ENCODE measurements at regions not wholly inside any gene's neighbourhood (a gene's known extent, or its start where the extent isn't known, plus 50 kb on each side); places are given as distances from the start of the nearest gene placed in this dataset.

DNA sequence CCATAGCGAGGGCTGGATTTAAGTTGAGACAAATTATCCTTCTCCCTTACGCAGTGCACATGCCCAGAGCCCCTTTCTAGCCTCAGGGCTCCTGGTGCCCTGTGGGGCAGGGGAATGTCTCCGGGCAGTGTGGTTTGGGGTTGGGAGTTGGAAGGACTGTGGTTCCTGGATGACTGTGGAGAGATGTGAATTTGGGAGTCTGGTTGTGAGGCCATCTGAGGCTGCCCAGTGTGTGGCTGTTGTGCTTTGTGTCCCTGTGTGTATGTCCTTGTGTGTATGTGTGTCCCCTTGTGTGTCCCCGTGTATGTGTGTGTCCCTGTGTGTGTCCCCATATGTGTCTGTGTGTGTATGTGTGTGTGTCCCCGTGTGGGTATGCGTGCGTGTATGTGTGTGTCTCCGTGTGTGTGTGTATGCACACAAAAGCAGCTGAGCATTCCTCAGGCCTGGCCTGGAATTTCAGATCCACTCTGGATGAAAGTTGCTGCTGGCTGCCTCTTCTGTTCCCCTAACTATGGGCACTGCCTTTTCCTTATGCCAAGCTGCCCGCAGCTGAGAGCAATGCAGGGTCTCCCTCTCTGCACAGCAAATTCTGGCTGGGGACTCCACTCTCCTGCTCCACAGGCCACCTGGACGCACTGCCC is 65.4 kb downstream of the UBIAD1 start:
- intact Hi-C loops (cut with DNase I): loop anchor here in 6 of 10 donors (5.0 kb wide), 1 partner anchor 304 kb away; no protein-coding TSS in a partner anchor
- H3K27me3 ChIP-seq: peaks cover 0 to 74% (median 30%) of the 10 kb centered on the region in 9 donors

DNA sequence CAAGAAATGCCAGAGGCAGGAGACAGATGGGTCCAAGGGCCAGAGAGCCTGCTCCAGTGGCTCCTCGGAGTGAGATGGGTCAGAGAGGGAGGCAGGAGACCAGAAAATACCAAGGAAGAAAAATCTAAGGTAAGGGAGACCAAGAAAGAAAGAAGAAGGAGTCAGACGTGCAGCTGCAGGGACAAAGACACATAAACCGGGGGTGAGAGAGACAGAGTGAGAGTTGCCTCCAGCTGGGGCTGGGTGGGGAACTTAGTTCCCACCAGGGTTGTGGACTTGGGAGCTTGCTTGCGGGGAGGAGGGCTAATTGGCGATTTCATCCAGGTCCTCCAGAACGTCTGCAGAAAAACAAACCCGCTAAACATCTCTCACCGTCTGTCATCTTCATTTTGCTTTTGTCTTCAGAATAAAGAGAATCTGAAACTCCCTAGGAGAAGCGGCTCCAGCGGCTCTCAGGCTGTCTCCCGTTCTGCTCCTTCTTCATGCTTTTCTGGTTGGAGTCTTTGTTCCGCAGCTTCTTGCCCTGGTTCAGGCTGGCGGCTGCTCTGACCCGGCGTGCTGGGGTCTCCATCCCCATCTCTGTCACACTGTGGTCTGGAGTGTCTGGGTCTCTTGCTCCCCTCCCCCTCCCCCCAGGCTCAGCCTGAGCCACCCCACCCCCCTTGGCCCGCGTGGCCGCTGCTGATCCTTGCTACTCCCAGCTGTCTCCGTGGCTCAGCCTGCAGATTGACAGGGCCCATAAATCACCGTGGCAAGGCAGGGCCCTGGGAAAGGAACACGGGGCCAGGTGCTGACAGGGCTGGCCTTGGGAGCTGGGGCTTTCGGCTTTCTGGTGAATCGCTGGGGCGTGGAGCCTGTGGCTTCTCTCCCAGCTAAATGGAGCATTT is 66.6 kb downstream of the UBIAD1 start:
- Histone ChIP-seq H3K4me3 (no peak overlapping the region), H3K4me1 (no peaks in the 10 kb centered on the region), H3K36me3 (no peaks in the 10 kb centered on the region), H3K27ac (no peak overlapping the region), H3K27me3 (peaks cover 0 to 79% (median 30%) of the 10 kb centered on the region in 9 donors), H3K9me3 (no peaks in the 10 kb centered on the region)
- ATAC-seq: no peak
- 11 to 20% (median 17%) methylated on average over 24 of the region's 24 CpGs for whole genome bisulfite sequencing, 4 donors
- TF ChIP-seq CTCF (IDR thresholded peaks at IDR 0.05) (no peak), POLR2A (IDR thresholded peaks at IDR 0.05) (no peak)
- intact Hi-C loops (cut with DNase I): loop anchor here in 6 of 10 donors (5.0 kb wide), 1 partner anchor 303 kb away; no protein-coding TSS in a partner anchor
- DNase-seq: no peak

More for the DNA sequence above, 65.4 kb downstream of the UBIAD1 start:
- Histone ChIP-seq H3K36me3 (no peaks in the 10 kb centered on the region), H3K27ac (no peak overlapping the region), H3K4me1 (no peaks in the 10 kb centered on the region), H3K4me3 (no peak overlapping the region), H3K9me3 (no peaks in the 10 kb centered on the region)
- ATAC-seq (no peak), DNase-seq (no peak)
- TF ChIP-seq CTCF (IDR thresholded peaks at IDR 0.05) (no peak), POLR2A (IDR thresholded peaks at IDR 0.05) (no peak)
- 67 to 79% (median 76%) methylated on average over 5 to 10 of the region's 10 CpGs for WGBS, 4 donors

DNA sequence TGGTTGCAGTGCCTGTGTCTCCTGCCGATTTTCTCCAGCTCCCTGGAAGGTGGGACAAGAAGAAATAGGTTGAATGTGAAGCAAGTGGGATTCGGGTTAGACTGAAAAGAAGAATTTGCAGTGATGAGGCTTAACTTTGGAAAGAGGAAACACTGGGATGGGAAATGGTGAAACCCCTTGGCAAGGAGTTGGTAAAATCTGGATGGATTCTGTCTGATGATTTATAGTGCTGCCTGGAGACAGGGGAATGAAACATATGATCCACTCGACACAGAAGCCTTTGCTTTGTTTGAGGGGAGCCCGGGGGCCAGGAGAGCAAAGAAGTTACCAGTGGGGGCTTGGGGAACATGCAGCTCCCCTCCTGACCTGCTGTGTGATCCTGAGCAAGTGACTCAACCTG is 67.2 kb downstream of the UBIAD1 start:
- no peak for TF ChIP-seq POLR2A (IDR thresholded peaks at IDR 0.05)
- no peak for TF ChIP-seq CTCF (IDR thresholded peaks at IDR 0.05)
- ATAC-seq (no peak), DNase-seq (no peak)
- Histone ChIP-seq H3K4me3 (no peak overlapping the region), H3K4me1 (no peaks in the 10 kb centered on the region), H3K9me3 (no peaks in the 10 kb centered on the region), H3K36me3 (no peaks in the 10 kb centered on the region), H3K27me3 (peaks cover 0 to 80% (median 30%) of the 10 kb centered on the region in 9 donors), H3K27ac (no peak overlapping the region)
- intact Hi-C loops (cut with DNase I): no loop called here
- 48 to 54% (median 50%) methylated on average over 4 of the region's 4 CpGs for WGBS, 4 donors

DNA sequence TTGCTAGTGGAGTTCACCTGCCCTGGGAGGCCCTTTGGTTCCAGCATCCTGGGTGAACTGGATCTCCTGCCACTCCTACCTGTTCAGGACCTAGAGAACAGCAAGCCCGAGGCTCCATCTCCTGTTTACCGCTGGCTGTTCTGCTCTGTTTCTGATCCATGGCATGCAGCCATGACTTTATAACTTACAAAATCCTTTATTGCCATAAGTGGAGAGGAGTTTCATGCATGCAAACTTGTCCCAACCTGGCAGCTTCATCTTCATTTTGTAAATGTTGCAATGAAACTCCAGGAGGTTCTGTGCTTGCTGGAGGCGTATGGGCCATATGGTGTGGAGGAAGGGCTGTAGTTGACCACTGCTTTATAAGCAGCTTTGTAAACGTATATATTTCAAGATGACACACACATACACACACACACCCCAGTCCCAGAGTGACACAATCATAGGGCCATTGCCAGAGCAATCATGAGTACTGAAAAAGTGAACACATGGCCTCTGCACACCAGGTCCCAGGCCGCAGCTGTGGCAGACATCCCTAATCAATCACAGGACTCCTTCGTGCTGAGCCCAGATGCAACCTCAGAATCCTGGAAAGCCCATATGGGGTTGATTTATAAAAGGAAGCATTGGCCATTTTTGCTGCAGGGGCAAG is 69.0 kb downstream of the UBIAD1 start:
- H3K4me1 ChIP-seq: no peaks in the 10 kb centered on the region
- H3K4me3 ChIP-seq: no peak overlapping the region
- no peaks in the 10 kb centered on the region for H3K36me3 ChIP-seq
- peaks cover 0 to 78% (median 28%) of the 10 kb centered on the region in 9 donors for H3K27me3 ChIP-seq
- DNase-seq: no peak
- H3K9me3 ChIP-seq: no peaks in the 10 kb centered on the region
- no peak overlapping the region for H3K27ac ChIP-seq
- intact Hi-C loops (cut with DNase I): no loop called here
- 56 to 65% (median 64%) methylated on average over 6 of the region's 6 CpGs for WGBS, 4 donors
- no peak for ATAC-seq
- TF ChIP-seq CTCF (IDR thresholded peaks at IDR 0.05) (no peak), POLR2A (IDR thresholded peaks at IDR 0.05) (no peak)
